D721Med (cell line): ENCODE measurements at regions not wholly inside any gene's neighbourhood (a gene's known extent, or its start where the extent isn't known, plus 50 kb on each side); places are given as distances from the start of the nearest gene placed in this dataset.

Experiments used
- DNase-seq: peaks from one replicate; pipeline ENCODE4 v3.0.0; 2011; ENCODE audit warnings: low spot score; ENCODE audit not compliant: insufficient read length
- FAIRE-seq: peaks from 2 replicates; lab custom pipeline; 2011; peaks lifted over from hg19 to GRCh38; lab: Jason Lieb, UNC
- TF ChIP-seq, protein P1 (sequence below): IDR thresholded peaks from 2 replicates; pipeline ENCODE4 v1.5.1; 2012; ENCODE audit warnings: mild to moderate bottlenecking, control low read depth; ENCODE audit not compliant: insufficient read depth; ENCODE audit errors: missing control alignments

DNA sequence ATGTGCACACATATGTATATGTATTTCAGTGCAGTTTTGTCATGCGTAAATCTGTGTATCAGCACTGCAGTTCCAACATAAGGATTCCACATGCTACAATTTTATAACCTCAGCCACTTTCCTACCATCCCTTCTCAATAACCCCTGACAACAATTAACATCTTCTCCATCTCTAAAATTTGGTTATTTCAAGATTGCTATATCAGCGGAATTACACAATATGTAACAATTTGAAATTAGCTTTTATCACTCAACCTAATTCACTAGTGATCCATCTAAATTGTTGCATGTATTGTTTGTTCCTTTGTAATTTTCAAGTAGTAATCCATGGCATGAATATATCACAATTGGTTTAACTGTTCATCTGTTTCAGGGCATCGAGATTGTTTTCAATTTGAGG is 511.3 kb downstream of the HAO1 start:
- TF ChIP-seq, protein P1, sequence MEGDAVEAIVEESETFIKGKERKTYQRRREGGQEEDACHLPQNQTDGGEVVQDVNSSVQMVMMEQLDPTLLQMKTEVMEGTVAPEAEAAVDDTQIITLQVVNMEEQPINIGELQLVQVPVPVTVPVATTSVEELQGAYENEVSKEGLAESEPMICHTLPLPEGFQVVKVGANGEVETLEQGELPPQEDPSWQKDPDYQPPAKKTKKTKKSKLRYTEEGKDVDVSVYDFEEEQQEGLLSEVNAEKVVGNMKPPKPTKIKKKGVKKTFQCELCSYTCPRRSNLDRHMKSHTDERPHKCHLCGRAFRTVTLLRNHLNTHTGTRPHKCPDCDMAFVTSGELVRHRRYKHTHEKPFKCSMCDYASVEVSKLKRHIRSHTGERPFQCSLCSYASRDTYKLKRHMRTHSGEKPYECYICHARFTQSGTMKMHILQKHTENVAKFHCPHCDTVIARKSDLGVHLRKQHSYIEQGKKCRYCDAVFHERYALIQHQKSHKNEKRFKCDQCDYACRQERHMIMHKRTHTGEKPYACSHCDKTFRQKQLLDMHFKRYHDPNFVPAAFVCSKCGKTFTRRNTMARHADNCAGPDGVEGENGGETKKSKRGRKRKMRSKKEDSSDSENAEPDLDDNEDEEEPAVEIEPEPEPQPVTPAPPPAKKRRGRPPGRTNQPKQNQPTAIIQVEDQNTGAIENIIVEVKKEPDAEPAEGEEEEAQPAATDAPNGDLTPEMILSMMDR: no peak
- no peak for FAIRE-seq
- no peak for DNase-seq

DNA sequence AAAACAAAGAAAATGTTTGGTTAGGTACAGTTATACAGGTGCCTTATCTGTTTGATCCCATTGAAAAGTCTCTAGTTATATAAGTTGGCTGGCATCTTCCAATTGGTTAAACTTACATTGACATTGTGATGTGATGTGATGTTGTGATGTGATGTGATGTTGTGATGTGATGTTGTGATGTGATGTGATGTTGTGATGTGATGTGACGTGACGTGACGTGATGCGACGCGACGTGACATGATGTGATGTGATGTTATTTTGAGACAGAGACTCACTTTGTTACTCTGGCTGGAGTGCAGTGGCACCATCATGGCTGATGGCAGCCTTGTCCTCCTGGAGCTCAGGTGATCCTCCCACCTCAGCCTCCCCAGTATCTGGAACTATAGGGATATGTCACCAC is 507.6 kb downstream of the HAO1 start:
- no peak for FAIRE-seq
- no peak for DNase-seq
- TF ChIP-seq, protein P1: no peak

- FAIRE-seq (no peak), DNase-seq (no peak)
- TF ChIP-seq, protein P1: no peak
These were observed 502.9 kb downstream of the HAO1 start for GRCh38 chr20:7437311-7437710.

- TF ChIP-seq, protein P1: no peak
- no peak for DNase-seq
- FAIRE-seq: no peak
These were observed 491.0 kb downstream of the HAO1 start for GRCh38 chr20:7449269-7449668.

- DNase-seq (no peak), FAIRE-seq (no peak)
- TF ChIP-seq, protein P1: no peak
These were observed 487.4 kb downstream of the HAO1 start for GRCh38 chr20:7452890-7453289.

DNA sequence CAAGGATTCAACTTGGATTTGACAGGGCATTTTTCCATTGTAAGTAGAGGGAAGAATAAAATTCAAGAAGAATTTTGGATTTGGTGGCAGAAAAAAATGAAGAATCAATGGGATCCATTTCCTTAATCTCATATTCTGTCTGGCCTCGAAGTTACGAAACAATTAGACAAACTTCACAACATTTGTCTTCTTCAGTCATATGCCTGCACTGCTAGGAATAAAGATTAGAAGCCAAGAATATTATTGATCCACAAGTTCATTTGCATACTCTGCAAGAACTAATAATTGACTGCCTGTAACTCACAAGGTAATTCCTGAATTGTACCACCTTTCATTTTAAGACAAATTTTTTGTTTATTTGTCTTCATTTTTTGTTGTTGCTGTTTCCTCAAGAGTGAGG is 486.2 kb downstream of the HAO1 start:
- DNase-seq (no peak), FAIRE-seq (no peak)
- TF ChIP-seq, protein P1: no peak

GRCh38 chr20:7458459-7458858 is 481.8 kb downstream of the HAO1 start:
- TF ChIP-seq, protein P1: no peak
- DNase-seq (no peak), FAIRE-seq (no peak)
